ENCODE measurements at regions not wholly inside any gene's neighbourhood (a gene's known extent, or its start where the extent isn't known, plus 50 kb on each side); places are given as distances from the start of the nearest gene placed in this dataset.
A peak's percentile ranks its signal among the peaks of the same experiment; 100 is the strongest.

DNA sequence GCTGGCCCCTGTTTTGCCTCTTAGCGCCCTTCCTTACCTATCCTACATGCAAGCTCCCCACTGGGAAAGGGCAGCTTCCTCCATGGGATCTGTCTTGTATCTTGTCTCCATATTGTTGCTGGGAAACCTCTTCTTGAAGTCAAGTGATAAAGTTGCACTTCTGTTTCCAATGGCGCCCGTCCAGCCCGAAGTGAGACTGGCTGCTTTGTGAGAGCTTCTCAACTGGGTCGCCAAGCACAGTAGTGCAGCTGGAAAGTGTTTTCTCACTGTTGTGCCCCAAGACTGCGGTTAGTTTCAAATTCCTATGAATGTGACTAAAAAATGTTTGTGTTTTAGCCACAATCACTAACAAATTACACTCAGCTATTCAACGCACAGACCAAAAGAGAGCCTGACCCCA is 506.6 kb upstream of the MPDZ start:
- no peak overlapping the region for H3K9ac ChIP-seq (ENCODE audit: extremely low read depth, low read length, poor library complexity, severe bottlenecking)
- H3K4me1 ChIP-seq (ENCODE audit: control insufficient read depth, insufficient read depth, low read length): no peaks in the 10 kb centered on the region
- Mint-ChIP-seq H3K9me3 (no peaks in the 10 kb centered on the region), H3K27me3 (ENCODE audit: insufficient read depth) (no peaks in the 10 kb centered on the region), H3K36me3 (ENCODE audit: low read depth) (no peaks in the 10 kb centered on the region), H3K4me3 (no peak overlapping the region), H3K27ac (no peak overlapping the region), H3K4me1 (no peaks in the 10 kb centered on the region)
- 85 to 88% methylated on average over 6 to 7 of the region's 7 CpGs for WGBS, 2 experiments (ENCODE audit: insufficient coverage in 1 of 2, insufficient read length in 1 of 2)
- TF ChIP-seq, protein P1, sequence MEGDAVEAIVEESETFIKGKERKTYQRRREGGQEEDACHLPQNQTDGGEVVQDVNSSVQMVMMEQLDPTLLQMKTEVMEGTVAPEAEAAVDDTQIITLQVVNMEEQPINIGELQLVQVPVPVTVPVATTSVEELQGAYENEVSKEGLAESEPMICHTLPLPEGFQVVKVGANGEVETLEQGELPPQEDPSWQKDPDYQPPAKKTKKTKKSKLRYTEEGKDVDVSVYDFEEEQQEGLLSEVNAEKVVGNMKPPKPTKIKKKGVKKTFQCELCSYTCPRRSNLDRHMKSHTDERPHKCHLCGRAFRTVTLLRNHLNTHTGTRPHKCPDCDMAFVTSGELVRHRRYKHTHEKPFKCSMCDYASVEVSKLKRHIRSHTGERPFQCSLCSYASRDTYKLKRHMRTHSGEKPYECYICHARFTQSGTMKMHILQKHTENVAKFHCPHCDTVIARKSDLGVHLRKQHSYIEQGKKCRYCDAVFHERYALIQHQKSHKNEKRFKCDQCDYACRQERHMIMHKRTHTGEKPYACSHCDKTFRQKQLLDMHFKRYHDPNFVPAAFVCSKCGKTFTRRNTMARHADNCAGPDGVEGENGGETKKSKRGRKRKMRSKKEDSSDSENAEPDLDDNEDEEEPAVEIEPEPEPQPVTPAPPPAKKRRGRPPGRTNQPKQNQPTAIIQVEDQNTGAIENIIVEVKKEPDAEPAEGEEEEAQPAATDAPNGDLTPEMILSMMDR (conservative IDR thresholded peaks at IDR 0.05): no peak
- H3K4me3 ChIP-seq (ENCODE audit: low read length): no peak overlapping the region
- H3K9me3 ChIP-seq (ENCODE audit: control insufficient read depth, low read length): no peaks in the 10 kb centered on the region
- H3K27ac ChIP-seq (ENCODE audit: low read depth, low read length): no peak overlapping the region
- DNase-seq: no peak
- no peaks in the 10 kb centered on the region for H3K36me3 ChIP-seq (ENCODE audit: control insufficient read depth, insufficient read depth, low read length)
- H3K27me3 ChIP-seq (ENCODE audit: control insufficient read depth, insufficient read depth, low read length, poor library complexity, severe bottlenecking): no peaks in the 10 kb centered on the region

DNA sequence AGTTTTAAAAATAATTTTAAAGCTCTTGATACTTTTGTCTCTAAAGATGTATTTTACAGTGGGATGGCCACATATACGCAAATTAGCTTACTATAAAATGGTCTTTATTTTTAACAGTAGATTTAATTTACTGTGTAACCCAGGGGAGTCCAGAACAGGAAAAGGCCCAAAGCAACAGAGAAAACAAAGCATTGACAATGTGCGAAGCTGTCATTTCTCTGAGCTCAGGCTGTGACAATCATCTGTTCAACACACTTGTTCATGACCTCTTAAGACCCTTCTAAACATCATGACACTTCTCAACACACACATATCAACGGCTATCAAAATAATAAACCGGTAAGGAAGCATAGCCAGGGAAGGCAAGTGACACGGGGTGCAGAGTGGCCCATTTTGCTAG is 499.6 kb upstream of the MPDZ start:
- no peaks in the 10 kb centered on the region for H3K4me1 Mint-ChIP-seq
- H3K36me3 ChIP-seq (ENCODE audit: control insufficient read depth, insufficient read depth, low read length): no peaks in the 10 kb centered on the region
- no peak overlapping the region for H3K27ac ChIP-seq (ENCODE audit: low read depth, low read length)
- H3K27ac Mint-ChIP-seq: no peak overlapping the region
- no peak overlapping the region for H3K9ac ChIP-seq (ENCODE audit: extremely low read depth, low read length, poor library complexity, severe bottlenecking)
- H3K4me1 ChIP-seq (ENCODE audit: control insufficient read depth, insufficient read depth, low read length): no peaks in the 10 kb centered on the region
- H3K36me3 Mint-ChIP-seq (ENCODE audit: low read depth): no peaks in the 10 kb centered on the region
- H3K9me3 Mint-ChIP-seq: no peaks in the 10 kb centered on the region
- no peak overlapping the region for H3K4me3 ChIP-seq (ENCODE audit: low read length)
- H3K27me3 ChIP-seq (ENCODE audit: control insufficient read depth, insufficient read depth, low read length, poor library complexity, severe bottlenecking): no peaks in the 10 kb centered on the region
- DNase-seq: no peak
- no peak overlapping the region for H3K4me3 Mint-ChIP-seq
- H3K27me3 Mint-ChIP-seq (ENCODE audit: insufficient read depth): no peaks in the 10 kb centered on the region
- H3K9me3 ChIP-seq (ENCODE audit: control insufficient read depth, low read length): no peaks in the 10 kb centered on the region
- WGBS, 2 experiments (ENCODE audit: insufficient coverage in 1 of 2, insufficient read length in 1 of 2): 93 to 94% methylated on average over 2 to 5 of the region's 5 CpGs
- TF ChIP-seq, protein P1 (conservative IDR thresholded peaks at IDR 0.05): no peak

DNA sequence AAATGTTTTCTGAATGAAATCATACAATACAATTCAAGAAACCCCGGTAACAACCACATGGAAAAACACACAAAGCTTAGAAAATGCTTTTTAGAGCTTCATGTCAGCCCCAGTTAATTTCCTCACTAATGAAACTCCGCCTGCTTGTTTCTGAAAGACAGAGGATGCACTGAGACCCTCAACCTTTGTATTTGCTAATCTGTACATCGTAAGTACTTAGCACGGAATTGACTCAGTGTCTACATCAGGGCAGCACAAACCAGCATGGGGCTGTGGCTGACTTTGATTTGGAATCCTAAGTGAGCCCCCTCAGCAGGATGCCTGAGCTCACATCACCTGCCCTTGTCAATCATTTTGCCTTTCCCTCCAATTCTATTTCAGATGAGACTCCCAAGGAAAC is 499.1 kb upstream of the MPDZ start:
- Histone ChIP-seq H3K27me3 (ENCODE audit: control insufficient read depth, insufficient read depth, low read length, poor library complexity, severe bottlenecking) (no peaks in the 10 kb centered on the region), H3K36me3 (ENCODE audit: control insufficient read depth, insufficient read depth, low read length) (no peaks in the 10 kb centered on the region), H3K4me1 (ENCODE audit: control insufficient read depth, insufficient read depth, low read length) (no peaks in the 10 kb centered on the region), H3K9ac (ENCODE audit: extremely low read depth, low read length, poor library complexity, severe bottlenecking) (no peak overlapping the region), H3K27ac (ENCODE audit: low read depth, low read length) (peak overlapping the region; percentile 41), H3K4me3 (ENCODE audit: low read length) (no peak overlapping the region), H3K9me3 (ENCODE audit: control insufficient read depth, low read length) (no peaks in the 10 kb centered on the region)
- H3K27ac Mint-ChIP-seq: no peak overlapping the region
- TF ChIP-seq, protein P1 (conservative IDR thresholded peaks at IDR 0.05): no peak
- H3K4me1 Mint-ChIP-seq: no peaks in the 10 kb centered on the region
- 68 to 89% methylated on average over 4 of the region's 4 CpGs for WGBS, 2 experiments (ENCODE audit: insufficient coverage in 1 of 2, insufficient read length in 1 of 2)
- H3K9me3 Mint-ChIP-seq: no peaks in the 10 kb centered on the region
- no peak for DNase-seq
- H3K4me3 Mint-ChIP-seq: no peak overlapping the region
- H3K27me3 Mint-ChIP-seq (ENCODE audit: insufficient read depth): no peaks in the 10 kb centered on the region
- no peaks in the 10 kb centered on the region for H3K36me3 Mint-ChIP-seq (ENCODE audit: low read depth)
